DND-41 (cell line): ENCODE measurements at regions not wholly inside any gene's neighbourhood (a gene's known extent, or its start where the extent isn't known, plus 50 kb on each side); places are given as distances from the start of the nearest gene placed in this dataset.
A peak's percentile ranks its signal among the peaks of the same experiment; 100 is the strongest.

ENCODE experiments used
- ATAC-seq: fragments of 200-7000 bp; cut with Tn5 transposase; 3 replicates; pipeline ENCODE4 v1.9.1; 2021; ENCODE audit warnings: low read depth; ENCODE audit not compliant: insufficient read depth
- DNase-seq: peaks from one replicate; pipeline ENCODE4 v3.0.0-alpha.2; 2020
- H2AFZ ChIP-seq: 2 replicates; pipeline ENCODE4 v1.6.0; 2012; ENCODE audit warnings: low read depth, low read length
- H3K27ac ChIP-seq: 2 replicates; pipeline ENCODE4 v1.5.1; 2012; ENCODE audit warnings: low read length, inconsistent platforms
- H3K27me3 ChIP-seq: fragments of 200-600 bp; sonication (generic); 2 replicates; pipeline ENCODE4 v1.6.0; 2012; ENCODE audit warnings: low read length, mild to moderate bottlenecking, inconsistent platforms; ENCODE audit not compliant: insufficient read depth, poor library complexity
- H3K36me3 ChIP-seq: 2 replicates; pipeline ENCODE4 v1.5.1; 2012; ENCODE audit warnings: low read length, inconsistent platforms; ENCODE audit not compliant: insufficient read depth
- H3K4me1 ChIP-seq: 2 replicates; pipeline ENCODE4 v1.5.1; 2012; ENCODE audit warnings: mild to moderate bottlenecking, low read length; ENCODE audit not compliant: insufficient read depth
- H3K4me2 ChIP-seq: 2 replicates; pipeline ENCODE4 v1.6.0; 2012; ENCODE audit warnings: mild to moderate bottlenecking, moderate library complexity, low read length, inconsistent platforms; ENCODE audit not compliant: insufficient read depth
- H3K4me3 ChIP-seq, 2 experiments: fragments of 200-600 bp in 1 of 2; shearing (Covaris generic) in 1 of 2; 2 replicates each; pipeline ENCODE4 v1.5.1; 2012 to 2016; ENCODE audit warnings: inconsistent platforms in 2 of 2, low read length in 2 of 2, mild to moderate bottlenecking in 2 of 2, low read depth in 1 of 2, moderate library complexity in 1 of 2
- H3K79me2 ChIP-seq: 2 replicates; pipeline ENCODE4 v1.6.0; 2012; ENCODE audit warnings: low read length, inconsistent platforms; ENCODE audit not compliant: insufficient read depth
- H3K9ac ChIP-seq: 2 replicates; pipeline ENCODE4 v1.6.0; 2012; ENCODE audit warnings: low read depth, mild to moderate bottlenecking, inconsistent platforms, low read length, moderate library complexity
- H3K9me3 ChIP-seq: 2 replicates; pipeline ENCODE4 v1.5.1; 2012; ENCODE audit warnings: low read length, moderate library complexity, mild to moderate bottlenecking, inconsistent platforms; ENCODE audit not compliant: insufficient read depth, severe bottlenecking
- H4K20me1 ChIP-seq: 2 replicates; pipeline ENCODE4 v1.6.0; 2012; ENCODE audit warnings: low read length; ENCODE audit not compliant: insufficient read depth
- EZH2 ChIP-seq: IDR thresholded peaks from 3 replicates; pipeline ENCODE4 v1.6.1; 2012; ENCODE audit warnings: borderline replicate concordance, low read depth, mild to moderate bottlenecking, moderate library complexity, low read length, inconsistent platforms; ENCODE audit not compliant: severe bottlenecking
- TF ChIP-seq, protein P1 (sequence below): IDR thresholded peaks from 2 replicates; pipeline ENCODE4 v1.5.1; 2012; ENCODE audit warnings: borderline replicate concordance, low read length, moderate library complexity, mild to moderate bottlenecking; ENCODE audit not compliant: poor library complexity, severe bottlenecking; ENCODE audit errors: extremely low read depth

- peak; percentile 63; the same call in 2 of the 3 replicates for ATAC-seq
- no peaks in the 10 kb centered on the region for H3K36me3 ChIP-seq
- no peak overlapping the region for H3K4me2 ChIP-seq
- DNase-seq, result peak; percentile 47
- H4K20me1 ChIP-seq, result no peaks in the 10 kb centered on the region
- H3K4me1 ChIP-seq, result no peaks in the 10 kb centered on the region
- no peaks in the 10 kb centered on the region for H3K79me2 ChIP-seq
- H2AFZ ChIP-seq, result peak overlapping the region; percentile 34; the same call in 1 of the 2 replicates
- peak overlapping the region in 1 of 2 experiments; percentile 1; a peak in 1 of 4 replicates for H3K4me3 ChIP-seq
- TF ChIP-seq, protein P1, sequence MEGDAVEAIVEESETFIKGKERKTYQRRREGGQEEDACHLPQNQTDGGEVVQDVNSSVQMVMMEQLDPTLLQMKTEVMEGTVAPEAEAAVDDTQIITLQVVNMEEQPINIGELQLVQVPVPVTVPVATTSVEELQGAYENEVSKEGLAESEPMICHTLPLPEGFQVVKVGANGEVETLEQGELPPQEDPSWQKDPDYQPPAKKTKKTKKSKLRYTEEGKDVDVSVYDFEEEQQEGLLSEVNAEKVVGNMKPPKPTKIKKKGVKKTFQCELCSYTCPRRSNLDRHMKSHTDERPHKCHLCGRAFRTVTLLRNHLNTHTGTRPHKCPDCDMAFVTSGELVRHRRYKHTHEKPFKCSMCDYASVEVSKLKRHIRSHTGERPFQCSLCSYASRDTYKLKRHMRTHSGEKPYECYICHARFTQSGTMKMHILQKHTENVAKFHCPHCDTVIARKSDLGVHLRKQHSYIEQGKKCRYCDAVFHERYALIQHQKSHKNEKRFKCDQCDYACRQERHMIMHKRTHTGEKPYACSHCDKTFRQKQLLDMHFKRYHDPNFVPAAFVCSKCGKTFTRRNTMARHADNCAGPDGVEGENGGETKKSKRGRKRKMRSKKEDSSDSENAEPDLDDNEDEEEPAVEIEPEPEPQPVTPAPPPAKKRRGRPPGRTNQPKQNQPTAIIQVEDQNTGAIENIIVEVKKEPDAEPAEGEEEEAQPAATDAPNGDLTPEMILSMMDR, result no peak
- TF ChIP-seq EZH2, result no peak
- H3K9me3 ChIP-seq, result peaks cover 10% of the 10 kb centered on the region
- no peaks in the 10 kb centered on the region for H3K27me3 ChIP-seq
- no peak overlapping the region for H3K27ac ChIP-seq
- no peak overlapping the region for H3K9ac ChIP-seq
These were observed 727.6 kb downstream of the TRAM1L1 start for GRCh38 chr4:116357758-116358157.

DNA sequence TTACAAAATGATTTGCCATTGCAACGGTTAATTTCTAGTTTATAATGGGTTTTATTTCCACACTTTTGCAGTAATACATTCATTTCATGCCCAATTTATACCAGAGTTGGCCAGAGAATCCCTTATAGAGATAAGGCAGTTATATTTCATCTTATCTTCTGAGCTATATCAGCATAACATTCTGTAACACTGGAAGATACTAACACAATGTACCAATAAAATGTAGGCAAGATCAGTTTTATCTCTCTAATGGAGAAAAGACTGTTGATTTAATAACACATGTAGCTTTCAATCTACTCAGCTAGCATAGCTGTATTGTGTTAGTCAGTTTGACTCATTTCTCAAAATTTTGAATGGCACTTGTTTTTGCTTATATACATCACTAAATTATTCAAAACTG lies 738.6 kb downstream of the TRAM1L1 start:
- Histone ChIP-seq H3K4me3 (no peak overlapping the region), H3K9ac (no peak overlapping the region), H3K4me2 (no peak overlapping the region), H4K20me1 (no peaks in the 10 kb centered on the region), H3K4me1 (no peaks in the 10 kb centered on the region), H3K9me3 (no peaks in the 10 kb centered on the region), H3K27me3 (no peaks in the 10 kb centered on the region), H3K36me3 (no peaks in the 10 kb centered on the region), H3K79me2 (no peaks in the 10 kb centered on the region), H3K27ac (no peak overlapping the region), H2AFZ (no peak overlapping the region)
- DNase-seq (no peak), ATAC-seq (no peak)
- no peak for TF ChIP-seq EZH2
- TF ChIP-seq, protein P1, result no peak

DNA sequence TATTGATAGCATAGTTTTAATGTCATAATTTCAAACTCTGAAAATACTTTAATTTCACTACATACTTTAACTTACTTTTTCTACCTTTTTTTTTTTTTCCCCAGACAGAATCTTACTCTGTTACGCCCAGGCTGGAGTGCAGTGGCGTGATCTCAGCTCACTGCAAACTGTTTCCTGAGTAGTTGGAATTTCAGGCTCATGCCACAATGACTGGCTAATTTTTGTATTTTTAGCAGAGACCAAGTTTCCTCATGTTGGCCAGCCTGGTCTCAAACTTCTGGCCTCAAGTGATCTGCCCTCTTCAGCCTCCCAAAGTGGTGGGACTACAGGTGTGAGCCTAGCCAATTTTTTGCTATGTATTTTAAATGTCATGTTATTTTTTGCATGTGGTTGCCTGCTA lies 741.6 kb downstream of the TRAM1L1 start:
- no peak overlapping the region for H3K4me2 ChIP-seq
- no peaks in the 10 kb centered on the region for H3K36me3 ChIP-seq
- H4K20me1 ChIP-seq, result no peaks in the 10 kb centered on the region
- H3K9me3 ChIP-seq, result no peaks in the 10 kb centered on the region
- H3K27me3 ChIP-seq, result no peaks in the 10 kb centered on the region
- DNase-seq (no peak), ATAC-seq (no peak)
- H3K79me2 ChIP-seq, result no peaks in the 10 kb centered on the region
- no peak overlapping the region for H3K27ac ChIP-seq
- no peak overlapping the region for H3K4me3 ChIP-seq
- no peak overlapping the region for H3K9ac ChIP-seq
- H2AFZ ChIP-seq, result no peak overlapping the region
- TF ChIP-seq EZH2, result no peak
- TF ChIP-seq, protein P1, result no peak
- H3K4me1 ChIP-seq, result no peaks in the 10 kb centered on the region

- Histone ChIP-seq H3K27ac (no peak overlapping the region), H3K9ac (no peak overlapping the region), H3K79me2 (no peaks in the 10 kb centered on the region), H3K4me2 (no peak overlapping the region), H3K36me3 (no peaks in the 10 kb centered on the region), H3K27me3 (no peaks in the 10 kb centered on the region), H4K20me1 (no peaks in the 10 kb centered on the region), H3K9me3 (no peaks in the 10 kb centered on the region), H2AFZ (no peak overlapping the region), H3K4me1 (no peaks in the 10 kb centered on the region), H3K4me3 (no peak overlapping the region)
- ATAC-seq, result no peak
- DNase-seq, result no peak
- TF ChIP-seq, protein P1, result no peak
- TF ChIP-seq EZH2, result no peak
These were observed 743.2 kb downstream of the TRAM1L1 start for GRCh38 chr4:116342143-116342542.
